ENCODE measurements at regions not wholly inside any gene's neighbourhood (a gene's known extent, or its start where the extent isn't known, plus 50 kb on each side); places are given as distances from the start of the nearest gene placed in this dataset.
A peak's percentile ranks its signal among the peaks of the same experiment; 100 is the strongest.

GRCh38 chr2:240369801-240370585, 65.5 kb upstream of the GPC1 start:
- H4K20me1 ChIP-seq: peaks cover 0 to 6% (median 0%) of the 10 kb centered on the region in 11 experiments; a peak in 4 of 22 replicates
- no peaks in the 10 kb centered on the region for H3K9me3 ChIP-seq (replicated peaks in 1 of 11)
- no peaks in the 10 kb centered on the region for H3K27me3 ChIP-seq
- no peak overlapping the region for H3K4me3 ChIP-seq
- no peak overlapping the region for H3K4me2 ChIP-seq
- peaks cover 0 to 31% (median 17%) of the 10 kb centered on the region in 10 experiments; a peak in 16 of 20 replicates for H3K4me1 ChIP-seq
- H3K27ac ChIP-seq: no peak overlapping the region
- no peak overlapping the region; a peak in 1 of 22 replicates for H3K9ac ChIP-seq
- TF ChIP-seq Cebpa-rat (IDR thresholded peaks at IDR 0.05): no peak
- no peaks in the 10 kb centered on the region for H3K36me3 ChIP-seq

GRCh38 chr2:240371129-240372000, 64.1 kb upstream of the GPC1 start:
- peak overlapping the region in 6 of 11 experiments; percentile 23 to 62 (median 52); a peak in 7 of 22 replicates for H3K4me2 ChIP-seq
- TF ChIP-seq Cebpa-rat (IDR thresholded peaks at IDR 0.05): no peak

GRCh38 chr2:240372101-240372500, 63.4 kb upstream of the GPC1 start:
- Histone ChIP-seq H3K36me3 (no peaks in the 10 kb centered on the region), H3K4me2 (peak overlapping the region in 9 of 11 experiments; percentile 21 to 62 (median 47); a peak in 15 of 22 replicates), H3K27ac (peak overlapping the region in 5 of 11 experiments; percentile 13 to 42 (median 23); a peak in 4 of 22 replicates), H3K27me3 (no peaks in the 10 kb centered on the region), H3K4me1 (peaks cover 0 to 21% (median 14%) of the 10 kb centered on the region in 10 experiments; a peak in 15 of 20 replicates), H3K9me3 (replicated peaks in 1 of 11) (no peaks in the 10 kb centered on the region), H4K20me1 (no peaks in the 10 kb centered on the region; a peak in 2 of 22 replicates), H3K9ac (peak overlapping the region in 2 of 11 experiments; percentile 17 to 47; a peak in 1 of 22 replicates), H3K4me3 (no peak overlapping the region)
- no peak for TF ChIP-seq Cebpa-rat (IDR thresholded peaks at IDR 0.05)

More at GRCh38 chr2:240371129-240372000, 64.1 kb upstream of the GPC1 start:
- H3K27ac ChIP-seq: peak overlapping the region in 3 of 11 experiments; percentile 13 to 23 (median 20); a peak in 2 of 22 replicates
- no peaks in the 10 kb centered on the region; a peak in 2 of 22 replicates for H4K20me1 ChIP-seq
- H3K4me1 ChIP-seq: peaks cover 0 to 21% (median 14%) of the 10 kb centered on the region in 10 experiments; a peak in 15 of 20 replicates
- no peaks in the 10 kb centered on the region for H3K9me3 ChIP-seq (replicated peaks in 1 of 11)
- H3K36me3 ChIP-seq: no peaks in the 10 kb centered on the region
- H3K9ac ChIP-seq: peak overlapping the region in 2 of 11 experiments; percentile 17 to 47; a peak in 1 of 22 replicates
- H3K4me3 ChIP-seq: no peak overlapping the region
- H3K27me3 ChIP-seq: no peaks in the 10 kb centered on the region

GRCh38 chr2:240373289-240373885, 62.1 kb upstream of the GPC1 start:
- Histone ChIP-seq H3K4me3 (no peak overlapping the region), H3K4me2 (peak overlapping the region in 3 of 11 experiments; percentile 54 to 62 (median 54); a peak in 3 of 22 replicates), H3K4me1 (peaks cover 0 to 21% (median 14%) of the 10 kb centered on the region in 10 experiments; a peak in 15 of 20 replicates), H3K9me3 (replicated peaks in 1 of 11) (no peaks in the 10 kb centered on the region), H3K27me3 (no peaks in the 10 kb centered on the region), H3K9ac (no peak overlapping the region), H3K27ac (no peak overlapping the region), H4K20me1 (no peaks in the 10 kb centered on the region; a peak in 2 of 22 replicates), H3K36me3 (no peaks in the 10 kb centered on the region)
- no peak for TF ChIP-seq Cebpa-rat (IDR thresholded peaks at IDR 0.05)

GRCh38 chr2:240374085-240374907, 61.2 kb upstream of the GPC1 start:
- no peaks in the 10 kb centered on the region for H3K9me3 ChIP-seq (replicated peaks in 1 of 11)
- no peaks in the 10 kb centered on the region for H3K36me3 ChIP-seq
- no peak overlapping the region for H3K4me2 ChIP-seq
- TF ChIP-seq Cebpa-rat (IDR thresholded peaks at IDR 0.05): no peak
- H3K4me3 ChIP-seq: no peak overlapping the region
- H3K27ac ChIP-seq: no peak overlapping the region
- peaks cover 0 to 21% (median 14%) of the 10 kb centered on the region in 10 experiments; a peak in 15 of 20 replicates for H3K4me1 ChIP-seq
- no peaks in the 10 kb centered on the region; a peak in 2 of 22 replicates for H4K20me1 ChIP-seq
- H3K27me3 ChIP-seq: no peaks in the 10 kb centered on the region
- H3K9ac ChIP-seq: no peak overlapping the region

- no peak overlapping the region for H3K4me2 ChIP-seq
- TF ChIP-seq Cebpa-rat (IDR thresholded peaks at IDR 0.05): no peak
These were observed 60.3 kb upstream of the GPC1 start for GRCh38 chr2:240375024-240375645.

GRCh38 chr2:240376739-240377138, 58.7 kb upstream of the GPC1 start:
- Histone ChIP-seq H3K4me2 (no peak overlapping the region), H3K4me3 (no peak overlapping the region), H3K27me3 (no peaks in the 10 kb centered on the region), H3K9me3 (replicated peaks in 1 of 11) (peaks cover 0 to 10% (median 3%) of the 10 kb centered on the region in 11 experiments; a peak in 3 of 22 replicates), H3K27ac (no peak overlapping the region), H3K36me3 (no peaks in the 10 kb centered on the region), H3K9ac (no peak overlapping the region), H3K4me1 (peaks cover 0 to 14% (median 12%) of the 10 kb centered on the region in 10 experiments; a peak in 15 of 20 replicates), H4K20me1 (no peaks in the 10 kb centered on the region; a peak in 2 of 22 replicates)
- no peak for TF ChIP-seq Cebpa-rat (IDR thresholded peaks at IDR 0.05)

More at GRCh38 chr2:240375024-240375645, 60.3 kb upstream of the GPC1 start:
- H3K36me3 ChIP-seq: no peaks in the 10 kb centered on the region
- peaks cover 0 to 5% (median 0%) of the 10 kb centered on the region in 11 experiments; a peak in 3 of 22 replicates for H3K9me3 ChIP-seq (replicated peaks in 1 of 11)
- no peaks in the 10 kb centered on the region; a peak in 2 of 22 replicates for H4K20me1 ChIP-seq
- H3K27ac ChIP-seq: no peak overlapping the region
- peaks cover 0 to 19% (median 13%) of the 10 kb centered on the region in 10 experiments; a peak in 15 of 20 replicates for H3K4me1 ChIP-seq
- no peak overlapping the region for H3K4me3 ChIP-seq
- no peak overlapping the region for H3K9ac ChIP-seq
- H3K27me3 ChIP-seq: no peaks in the 10 kb centered on the region

Data from BLaER1 treated with 17β-estradiol and CSF1 and Interleukin-3, amounts not matched to agents 10 nM and 100 nM (cell line).